Osteocyte (in vitro differentiated cells): ENCODE measurements at regions not wholly inside any gene's neighbourhood (a gene's known extent, or its start where the extent isn't known, plus 50 kb on each side); places are given as distances from the start of the nearest gene placed in this dataset.

Experiments
- DNase-seq: peaks from one replicate; pipeline ENCODE4 v3.0.0; 2021; ENCODE audit warnings: mixed read lengths; ENCODE audit not compliant: unreplicated experiment; ENCODE audit errors: extremely low spot score
- H3K27ac Mint-ChIP-seq: one replicate; pipeline ENCODE4 v1.8.0; 2021; ENCODE audit warnings: mild to moderate bottlenecking, mixed read lengths; ENCODE audit not compliant: unreplicated experiment
- H3K27me3 Mint-ChIP-seq: one replicate; pipeline ENCODE4 v1.8.0; 2021; ENCODE audit warnings: mixed read lengths; ENCODE audit not compliant: unreplicated experiment
- H3K36me3 Mint-ChIP-seq: one replicate; pipeline ENCODE4 v1.8.0; 2021; ENCODE audit warnings: mixed read lengths; ENCODE audit not compliant: unreplicated experiment
- H3K4me1 Mint-ChIP-seq: one replicate; pipeline ENCODE4 v1.8.0; 2021; ENCODE audit warnings: mixed read lengths; ENCODE audit not compliant: unreplicated experiment
- H3K4me3 Mint-ChIP-seq: one replicate; pipeline ENCODE4 v1.8.0; 2021; ENCODE audit warnings: mild to moderate bottlenecking, moderate library complexity, mixed read lengths; ENCODE audit not compliant: unreplicated experiment
- H3K9me3 Mint-ChIP-seq: one replicate; pipeline ENCODE4 v1.8.0; 2021; ENCODE audit warnings: mixed read lengths; ENCODE audit not compliant: unreplicated experiment
- CTCF ChIP-seq: fragments of 200-600 bp; sonication (generic); IDR thresholded peaks from 2 replicates; pipeline ENCODE4 v1.5.0; 2021; ENCODE audit warnings: antibody characterized with exemption, mild to moderate bottlenecking, moderate library complexity

- no peaks in the 10 kb centered on the region for H3K27me3 Mint-ChIP-seq
- H3K9me3 Mint-ChIP-seq: no peaks in the 10 kb centered on the region
- no peaks in the 10 kb centered on the region for H3K36me3 Mint-ChIP-seq
- H3K27ac Mint-ChIP-seq: no peak overlapping the region
- peaks cover 3% of the 10 kb centered on the region for H3K4me1 Mint-ChIP-seq
- no peak overlapping the region for H3K4me3 Mint-ChIP-seq
- DNase-seq: no peak
- no peak for TF ChIP-seq CTCF
These were observed 656.9 kb downstream of the KCNT2 start for GRCh38 chr1:195951313-195951712.

- Mint-ChIP-seq H3K4me3 (no peak overlapping the region), H3K9me3 (peaks cover 3% of the 10 kb centered on the region), H3K36me3 (no peaks in the 10 kb centered on the region), H3K4me1 (peaks cover 10% of the 10 kb centered on the region), H3K27ac (no peak overlapping the region), H3K27me3 (no peaks in the 10 kb centered on the region)
- no peak for DNase-seq
- no peak for TF ChIP-seq CTCF
These were observed 659.9 kb downstream of the KCNT2 start for GRCh38 chr1:195948123-195948895.

- no peak for TF ChIP-seq CTCF
- H3K4me3 Mint-ChIP-seq: no peak overlapping the region
- H3K36me3 Mint-ChIP-seq: no peaks in the 10 kb centered on the region
- peaks cover 9% of the 10 kb centered on the region for H3K9me3 Mint-ChIP-seq
- peaks cover 10% of the 10 kb centered on the region for H3K4me1 Mint-ChIP-seq
- H3K27me3 Mint-ChIP-seq: no peaks in the 10 kb centered on the region
- no peak for DNase-seq
- H3K27ac Mint-ChIP-seq: no peak overlapping the region
These were observed 661.7 kb downstream of the KCNT2 start for GRCh38 chr1:195946500-195946899.

- no peak for TF ChIP-seq CTCF
- no peaks in the 10 kb centered on the region for H3K27me3 Mint-ChIP-seq
- DNase-seq: no peak
- H3K9me3 Mint-ChIP-seq: peaks cover 9% of the 10 kb centered on the region
- no peaks in the 10 kb centered on the region for H3K36me3 Mint-ChIP-seq
- no peak overlapping the region for H3K4me3 Mint-ChIP-seq
- peaks cover 10% of the 10 kb centered on the region for H3K4me1 Mint-ChIP-seq
- no peak overlapping the region for H3K27ac Mint-ChIP-seq
These were observed 666.4 kb downstream of the KCNT2 start for GRCh38 chr1:195941795-195942194.

GRCh38 chr1:195941314-195941713, 666.9 kb downstream of the KCNT2 start:
- Mint-ChIP-seq H3K27ac (no peak overlapping the region), H3K27me3 (no peaks in the 10 kb centered on the region)

More at GRCh38 chr1:195941314-195941713, 666.9 kb downstream of the KCNT2 start:
- H3K4me3 Mint-ChIP-seq: no peak overlapping the region
- H3K4me1 Mint-ChIP-seq: peaks cover 8% of the 10 kb centered on the region
- H3K9me3 Mint-ChIP-seq: peaks cover 9% of the 10 kb centered on the region
- no peak for TF ChIP-seq CTCF
- no peak for DNase-seq
- no peaks in the 10 kb centered on the region for H3K36me3 Mint-ChIP-seq
